ENCODE measurements at regions not wholly inside any gene's neighbourhood (a gene's known extent, or its start where the extent isn't known, plus 50 kb on each side); places are given as distances from the start of the nearest gene placed in this dataset.

DNA sequence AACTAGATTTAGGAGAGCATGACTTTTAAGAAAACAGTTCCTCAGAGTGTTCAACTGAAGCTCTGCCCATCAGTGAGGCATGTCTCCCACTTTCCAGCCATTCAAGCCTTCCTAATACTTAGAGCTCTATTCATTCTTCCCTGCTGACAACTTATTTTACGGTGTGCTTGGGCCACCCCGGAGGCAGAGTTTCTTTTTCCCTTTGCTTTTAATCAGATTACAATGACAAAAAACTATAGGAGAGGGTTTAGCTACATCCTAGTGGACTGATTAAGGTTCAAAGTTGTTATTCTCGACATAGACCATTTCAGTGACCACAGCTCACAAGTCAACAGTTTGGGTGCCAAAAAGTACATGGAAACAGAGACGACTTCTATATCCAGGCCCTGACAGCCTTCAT, 167.8 kb upstream of the TRIB2 start:
- Histone ChIP-seq H3K36me3 (ENCODE audit: insufficient read depth, low read length) (no peaks in the 10 kb centered on the region), H2AFZ (ENCODE audit: low read depth, low read length) (no peak overlapping the region), H3K4me1 (ENCODE audit: insufficient read depth, low read length) (no peaks in the 10 kb centered on the region), H3K27ac (ENCODE audit: low read length) (no peak overlapping the region), H4K20me1 (ENCODE audit: insufficient read depth, low read length) (no peaks in the 10 kb centered on the region), H3K4me3 (ENCODE audit: low read depth in 1 of 2, low read length in 2 of 2) (no peak overlapping the region), H3K4me2 (ENCODE audit: insufficient read depth, low read length) (no peak overlapping the region), H3K9me3 (ENCODE audit: insufficient read depth, low read length, severe bottlenecking) (no peaks in the 10 kb centered on the region), H3K79me2 (ENCODE audit: insufficient read depth, low read length) (no peaks in the 10 kb centered on the region), H3K9ac (ENCODE audit: low read depth, low read length) (no peak overlapping the region), H3K27me3 (ENCODE audit: insufficient read depth, low read length, poor library complexity) (no peaks in the 10 kb centered on the region)
- no peak for ATAC-seq (ENCODE audit: insufficient read depth, low read depth)
- DNase-seq = no peak
- TF ChIP-seq, protein P1, sequence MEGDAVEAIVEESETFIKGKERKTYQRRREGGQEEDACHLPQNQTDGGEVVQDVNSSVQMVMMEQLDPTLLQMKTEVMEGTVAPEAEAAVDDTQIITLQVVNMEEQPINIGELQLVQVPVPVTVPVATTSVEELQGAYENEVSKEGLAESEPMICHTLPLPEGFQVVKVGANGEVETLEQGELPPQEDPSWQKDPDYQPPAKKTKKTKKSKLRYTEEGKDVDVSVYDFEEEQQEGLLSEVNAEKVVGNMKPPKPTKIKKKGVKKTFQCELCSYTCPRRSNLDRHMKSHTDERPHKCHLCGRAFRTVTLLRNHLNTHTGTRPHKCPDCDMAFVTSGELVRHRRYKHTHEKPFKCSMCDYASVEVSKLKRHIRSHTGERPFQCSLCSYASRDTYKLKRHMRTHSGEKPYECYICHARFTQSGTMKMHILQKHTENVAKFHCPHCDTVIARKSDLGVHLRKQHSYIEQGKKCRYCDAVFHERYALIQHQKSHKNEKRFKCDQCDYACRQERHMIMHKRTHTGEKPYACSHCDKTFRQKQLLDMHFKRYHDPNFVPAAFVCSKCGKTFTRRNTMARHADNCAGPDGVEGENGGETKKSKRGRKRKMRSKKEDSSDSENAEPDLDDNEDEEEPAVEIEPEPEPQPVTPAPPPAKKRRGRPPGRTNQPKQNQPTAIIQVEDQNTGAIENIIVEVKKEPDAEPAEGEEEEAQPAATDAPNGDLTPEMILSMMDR (IDR thresholded peaks at IDR 0.05; ENCODE audit: borderline replicate concordance, extremely low read depth, low read length, poor library complexity, severe bottlenecking) = no peak
- TF ChIP-seq EZH2 (IDR thresholded peaks at IDR 0.05; ENCODE audit: borderline replicate concordance, low read depth, low read length, severe bottlenecking) = no peak

DNA sequence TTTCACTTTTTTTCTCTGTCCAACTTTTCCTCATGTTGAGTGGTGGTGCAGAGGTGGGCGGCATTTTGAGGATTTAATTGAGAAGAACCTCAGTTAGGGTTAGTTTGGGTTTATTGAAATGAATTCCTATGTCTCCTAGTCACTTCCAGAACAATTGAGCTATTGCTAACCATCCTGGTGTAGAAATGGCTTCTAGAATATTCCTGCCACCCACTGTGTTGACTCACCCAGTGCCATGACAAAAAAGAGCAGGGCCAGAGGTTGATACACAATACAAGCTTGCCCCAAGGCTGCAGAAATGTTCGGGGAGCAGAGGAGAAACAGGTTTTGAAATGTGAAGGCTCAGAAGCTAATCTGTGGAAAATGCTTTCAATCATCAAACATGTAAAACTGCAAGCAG, 167.1 kb upstream of the TRIB2 start:
- Histone ChIP-seq H3K4me2 (ENCODE audit: insufficient read depth, low read length) (no peak overlapping the region), H3K4me1 (ENCODE audit: insufficient read depth, low read length) (0 out of 2 replicates have a peak, but pooled peaks cover under 1% of the 10 kb centered on the region), H3K9ac (ENCODE audit: low read depth, low read length) (no peak overlapping the region), H4K20me1 (ENCODE audit: insufficient read depth, low read length) (no peaks in the 10 kb centered on the region), H3K27ac (ENCODE audit: low read length) (no peak overlapping the region), H3K27me3 (ENCODE audit: insufficient read depth, low read length, poor library complexity) (no peaks in the 10 kb centered on the region), H2AFZ (ENCODE audit: low read depth, low read length) (peak overlapping the region; percentile 46; the same call in 1 of the 2 replicates), H3K4me3 (ENCODE audit: low read depth in 1 of 2, low read length in 2 of 2) (no peak overlapping the region), H3K79me2 (ENCODE audit: insufficient read depth, low read length) (no peaks in the 10 kb centered on the region), H3K36me3 (ENCODE audit: insufficient read depth, low read length) (no peaks in the 10 kb centered on the region), H3K9me3 (ENCODE audit: insufficient read depth, low read length, severe bottlenecking) (no peaks in the 10 kb centered on the region)
- DNase-seq (no peak), ATAC-seq (ENCODE audit: insufficient read depth, low read depth) (no peak)
- TF ChIP-seq EZH2 (IDR thresholded peaks at IDR 0.05; ENCODE audit: borderline replicate concordance, low read depth, low read length, severe bottlenecking) = no peak
- TF ChIP-seq, protein P1 (IDR thresholded peaks at IDR 0.05; ENCODE audit: borderline replicate concordance, extremely low read depth, low read length, poor library complexity, severe bottlenecking) = no peak

DNA sequence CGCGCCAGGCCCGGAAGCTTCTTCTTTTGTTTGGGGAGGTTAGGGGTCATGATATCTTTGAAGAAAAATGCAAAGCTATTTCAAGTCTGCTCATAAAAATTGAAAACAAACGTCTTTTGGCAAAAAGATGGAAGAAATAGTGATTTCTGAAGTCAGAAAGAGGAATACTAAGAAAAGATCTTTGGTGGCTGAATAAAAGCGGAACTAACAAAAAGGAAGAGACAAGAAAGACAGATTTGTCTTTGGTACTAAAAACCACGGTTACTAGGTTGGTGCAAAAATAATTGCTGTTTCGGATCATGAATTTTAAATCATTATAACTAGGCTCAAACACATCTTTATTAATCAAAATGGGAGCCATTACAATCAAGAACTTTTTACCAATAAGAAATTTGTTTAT, 164.6 kb upstream of the TRIB2 start:
- no peaks in the 10 kb centered on the region for H3K36me3 ChIP-seq (ENCODE audit: insufficient read depth, low read length)
- H3K79me2 ChIP-seq (ENCODE audit: insufficient read depth, low read length) = no peaks in the 10 kb centered on the region
- no peak for ATAC-seq (ENCODE audit: insufficient read depth, low read depth)
- DNase-seq = no peak
- no peak overlapping the region for H2AFZ ChIP-seq (ENCODE audit: low read depth, low read length)
- no peak overlapping the region for H3K27ac ChIP-seq (ENCODE audit: low read length)
- peaks cover 5% of the 10 kb centered on the region; the same call in 1 of the 2 replicates for H3K4me1 ChIP-seq (ENCODE audit: insufficient read depth, low read length)
- no peak for TF ChIP-seq EZH2 (IDR thresholded peaks at IDR 0.05; ENCODE audit: borderline replicate concordance, low read depth, low read length, severe bottlenecking)
- TF ChIP-seq, protein P1 (IDR thresholded peaks at IDR 0.05; ENCODE audit: borderline replicate concordance, extremely low read depth, low read length, poor library complexity, severe bottlenecking) = no peak
- H4K20me1 ChIP-seq (ENCODE audit: insufficient read depth, low read length) = no peaks in the 10 kb centered on the region
- H3K4me2 ChIP-seq (ENCODE audit: insufficient read depth, low read length) = no peak overlapping the region
- H3K9me3 ChIP-seq (ENCODE audit: insufficient read depth, low read length, severe bottlenecking) = no peaks in the 10 kb centered on the region
- no peaks in the 10 kb centered on the region for H3K27me3 ChIP-seq (ENCODE audit: insufficient read depth, low read length, poor library complexity)
- no peak overlapping the region for H3K4me3 ChIP-seq (ENCODE audit: low read depth in 1 of 2, low read length in 2 of 2)
- no peak overlapping the region for H3K9ac ChIP-seq (ENCODE audit: low read depth, low read length)
